ENCODE measurements at regions not wholly inside any gene's neighbourhood (a gene's known extent, or its start where the extent isn't known, plus 50 kb on each side); places are given as distances from the start of the nearest gene placed in this dataset.

DNA sequence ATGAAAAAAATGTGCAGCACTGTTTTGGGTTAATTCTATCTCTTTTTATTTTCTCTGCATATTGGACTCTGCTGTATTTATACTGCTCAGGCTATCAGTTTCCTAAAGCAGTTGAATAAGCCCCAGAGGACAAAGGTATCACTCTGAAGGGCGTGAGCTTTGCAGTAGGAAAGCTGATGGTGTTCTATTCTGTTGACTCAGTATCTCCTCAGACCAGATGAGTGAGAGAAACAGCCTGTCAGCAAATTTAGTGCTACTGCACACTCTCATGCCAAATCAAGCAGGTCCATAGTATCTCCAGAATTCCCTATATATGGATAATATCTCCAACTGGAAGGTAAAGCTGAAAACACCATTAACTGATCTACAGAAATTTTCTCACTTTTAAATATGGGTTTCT is 132.3 kb upstream of the UGT8 start:
- CTCF ChIA-PET, result no interaction called here
- Mint-ChIP-seq H3K27me3 (ENCODE audit: low read depth) (no peaks in the 10 kb centered on the region), H3K4me1 (peaks cover 14% of the 10 kb centered on the region), H3K36me3 (no peaks in the 10 kb centered on the region), H3K4me3 (no peak overlapping the region), H3K27ac (no peak overlapping the region), H3K9me3 (no peaks in the 10 kb centered on the region)
- DNase-seq (ENCODE audit: low spot score) (no peak), ATAC-seq (no peak)
- POLR2A ChIA-PET, result no interaction called here
- TF ChIP-seq PRRX2 (CRISPR knock-in tag; IDR thresholded peaks at IDR 0.05) (no peak), GABPB1 (CRISPR knock-in tag; IDR thresholded peaks at IDR 0.05) (no peak), HMGA2 (CRISPR knock-in tag; IDR thresholded peaks at IDR 0.05) (no peak), NFE2L1 (CRISPR knock-in tag; IDR thresholded peaks at IDR 0.05) (no peak), JUN (CRISPR knock-in tag; IDR thresholded peaks at IDR 0.05) (no peak)
- TF ChIP-seq, protein P1, sequence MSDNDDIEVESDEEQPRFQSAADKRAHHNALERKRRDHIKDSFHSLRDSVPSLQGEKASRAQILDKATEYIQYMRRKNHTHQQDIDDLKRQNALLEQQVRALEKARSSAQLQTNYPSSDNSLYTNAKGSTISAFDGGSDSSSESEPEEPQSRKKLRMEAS (CRISPR knock-in tag; IDR thresholded peaks at IDR 0.05), result no peak
- TF ChIP-seq, protein P2, sequence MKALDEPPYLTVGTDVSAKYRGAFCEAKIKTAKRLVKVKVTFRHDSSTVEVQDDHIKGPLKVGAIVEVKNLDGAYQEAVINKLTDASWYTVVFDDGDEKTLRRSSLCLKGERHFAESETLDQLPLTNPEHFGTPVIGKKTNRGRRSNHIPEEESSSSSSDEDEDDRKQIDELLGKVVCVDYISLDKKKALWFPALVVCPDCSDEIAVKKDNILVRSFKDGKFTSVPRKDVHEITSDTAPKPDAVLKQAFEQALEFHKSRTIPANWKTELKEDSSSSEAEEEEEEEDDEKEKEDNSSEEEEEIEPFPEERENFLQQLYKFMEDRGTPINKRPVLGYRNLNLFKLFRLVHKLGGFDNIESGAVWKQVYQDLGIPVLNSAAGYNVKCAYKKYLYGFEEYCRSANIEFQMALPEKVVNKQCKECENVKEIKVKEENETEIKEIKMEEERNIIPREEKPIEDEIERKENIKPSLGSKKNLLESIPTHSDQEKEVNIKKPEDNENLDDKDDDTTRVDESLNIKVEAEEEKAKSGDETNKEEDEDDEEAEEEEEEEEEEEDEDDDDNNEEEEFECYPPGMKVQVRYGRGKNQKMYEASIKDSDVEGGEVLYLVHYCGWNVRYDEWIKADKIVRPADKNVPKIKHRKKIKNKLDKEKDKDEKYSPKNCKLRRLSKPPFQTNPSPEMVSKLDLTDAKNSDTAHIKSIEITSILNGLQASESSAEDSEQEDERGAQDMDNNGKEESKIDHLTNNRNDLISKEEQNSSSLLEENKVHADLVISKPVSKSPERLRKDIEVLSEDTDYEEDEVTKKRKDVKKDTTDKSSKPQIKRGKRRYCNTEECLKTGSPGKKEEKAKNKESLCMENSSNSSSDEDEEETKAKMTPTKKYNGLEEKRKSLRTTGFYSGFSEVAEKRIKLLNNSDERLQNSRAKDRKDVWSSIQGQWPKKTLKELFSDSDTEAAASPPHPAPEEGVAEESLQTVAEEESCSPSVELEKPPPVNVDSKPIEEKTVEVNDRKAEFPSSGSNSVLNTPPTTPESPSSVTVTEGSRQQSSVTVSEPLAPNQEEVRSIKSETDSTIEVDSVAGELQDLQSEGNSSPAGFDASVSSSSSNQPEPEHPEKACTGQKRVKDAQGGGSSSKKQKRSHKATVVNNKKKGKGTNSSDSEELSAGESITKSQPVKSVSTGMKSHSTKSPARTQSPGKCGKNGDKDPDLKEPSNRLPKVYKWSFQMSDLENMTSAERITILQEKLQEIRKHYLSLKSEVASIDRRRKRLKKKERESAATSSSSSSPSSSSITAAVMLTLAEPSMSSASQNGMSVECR (CRISPR knock-in tag; IDR thresholded peaks at IDR 0.05; ENCODE audit: borderline replicate concordance), result no peak
- TF ChIP-seq, protein P3, sequence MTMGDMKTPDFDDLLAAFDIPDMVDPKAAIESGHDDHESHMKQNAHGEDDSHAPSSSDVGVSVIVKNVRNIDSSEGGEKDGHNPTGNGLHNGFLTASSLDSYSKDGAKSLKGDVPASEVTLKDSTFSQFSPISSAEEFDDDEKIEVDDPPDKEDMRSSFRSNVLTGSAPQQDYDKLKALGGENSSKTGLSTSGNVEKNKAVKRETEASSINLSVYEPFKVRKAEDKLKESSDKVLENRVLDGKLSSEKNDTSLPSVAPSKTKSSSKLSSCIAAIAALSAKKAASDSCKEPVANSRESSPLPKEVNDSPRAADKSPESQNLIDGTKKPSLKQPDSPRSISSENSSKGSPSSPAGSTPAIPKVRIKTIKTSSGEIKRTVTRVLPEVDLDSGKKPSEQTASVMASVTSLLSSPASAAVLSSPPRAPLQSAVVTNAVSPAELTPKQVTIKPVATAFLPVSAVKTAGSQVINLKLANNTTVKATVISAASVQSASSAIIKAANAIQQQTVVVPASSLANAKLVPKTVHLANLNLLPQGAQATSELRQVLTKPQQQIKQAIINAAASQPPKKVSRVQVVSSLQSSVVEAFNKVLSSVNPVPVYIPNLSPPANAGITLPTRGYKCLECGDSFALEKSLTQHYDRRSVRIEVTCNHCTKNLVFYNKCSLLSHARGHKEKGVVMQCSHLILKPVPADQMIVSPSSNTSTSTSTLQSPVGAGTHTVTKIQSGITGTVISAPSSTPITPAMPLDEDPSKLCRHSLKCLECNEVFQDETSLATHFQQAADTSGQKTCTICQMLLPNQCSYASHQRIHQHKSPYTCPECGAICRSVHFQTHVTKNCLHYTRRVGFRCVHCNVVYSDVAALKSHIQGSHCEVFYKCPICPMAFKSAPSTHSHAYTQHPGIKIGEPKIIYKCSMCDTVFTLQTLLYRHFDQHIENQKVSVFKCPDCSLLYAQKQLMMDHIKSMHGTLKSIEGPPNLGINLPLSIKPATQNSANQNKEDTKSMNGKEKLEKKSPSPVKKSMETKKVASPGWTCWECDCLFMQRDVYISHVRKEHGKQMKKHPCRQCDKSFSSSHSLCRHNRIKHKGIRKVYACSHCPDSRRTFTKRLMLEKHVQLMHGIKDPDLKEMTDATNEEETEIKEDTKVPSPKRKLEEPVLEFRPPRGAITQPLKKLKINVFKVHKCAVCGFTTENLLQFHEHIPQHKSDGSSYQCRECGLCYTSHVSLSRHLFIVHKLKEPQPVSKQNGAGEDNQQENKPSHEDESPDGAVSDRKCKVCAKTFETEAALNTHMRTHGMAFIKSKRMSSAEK (CRISPR knock-in tag; IDR thresholded peaks at IDR 0.05; ENCODE audit: borderline replicate concordance), result no peak
- TF ChIP-seq, protein P4, sequence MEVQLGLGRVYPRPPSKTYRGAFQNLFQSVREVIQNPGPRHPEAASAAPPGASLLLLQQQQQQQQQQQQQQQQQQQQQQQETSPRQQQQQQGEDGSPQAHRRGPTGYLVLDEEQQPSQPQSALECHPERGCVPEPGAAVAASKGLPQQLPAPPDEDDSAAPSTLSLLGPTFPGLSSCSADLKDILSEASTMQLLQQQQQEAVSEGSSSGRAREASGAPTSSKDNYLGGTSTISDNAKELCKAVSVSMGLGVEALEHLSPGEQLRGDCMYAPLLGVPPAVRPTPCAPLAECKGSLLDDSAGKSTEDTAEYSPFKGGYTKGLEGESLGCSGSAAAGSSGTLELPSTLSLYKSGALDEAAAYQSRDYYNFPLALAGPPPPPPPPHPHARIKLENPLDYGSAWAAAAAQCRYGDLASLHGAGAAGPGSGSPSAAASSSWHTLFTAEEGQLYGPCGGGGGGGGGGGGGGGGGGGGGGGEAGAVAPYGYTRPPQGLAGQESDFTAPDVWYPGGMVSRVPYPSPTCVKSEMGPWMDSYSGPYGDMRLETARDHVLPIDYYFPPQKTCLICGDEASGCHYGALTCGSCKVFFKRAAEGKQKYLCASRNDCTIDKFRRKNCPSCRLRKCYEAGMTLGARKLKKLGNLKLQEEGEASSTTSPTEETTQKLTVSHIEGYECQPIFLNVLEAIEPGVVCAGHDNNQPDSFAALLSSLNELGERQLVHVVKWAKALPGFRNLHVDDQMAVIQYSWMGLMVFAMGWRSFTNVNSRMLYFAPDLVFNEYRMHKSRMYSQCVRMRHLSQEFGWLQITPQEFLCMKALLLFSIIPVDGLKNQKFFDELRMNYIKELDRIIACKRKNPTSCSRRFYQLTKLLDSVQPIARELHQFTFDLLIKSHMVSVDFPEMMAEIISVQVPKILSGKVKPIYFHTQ (CRISPR knock-in tag; IDR thresholded peaks at IDR 0.05), result no peak
- TF ChIP-seq, protein P5, sequence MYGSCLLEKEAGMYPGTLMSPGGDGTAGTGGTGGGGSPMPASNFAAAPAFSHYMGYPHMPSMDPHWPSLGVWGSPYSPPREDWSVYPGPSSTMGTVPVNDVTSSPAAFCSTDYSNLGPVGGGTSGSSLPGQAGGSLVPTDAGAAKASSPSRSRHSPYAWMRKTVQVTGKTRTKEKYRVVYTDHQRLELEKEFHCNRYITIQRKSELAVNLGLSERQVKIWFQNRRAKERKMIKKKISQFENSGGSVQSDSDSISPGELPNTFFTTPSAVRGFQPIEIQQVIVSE (CRISPR knock-in tag; IDR thresholded peaks at IDR 0.05; ENCODE audit: borderline replicate concordance), result no peak
- TF ChIP-seq, protein P6, sequence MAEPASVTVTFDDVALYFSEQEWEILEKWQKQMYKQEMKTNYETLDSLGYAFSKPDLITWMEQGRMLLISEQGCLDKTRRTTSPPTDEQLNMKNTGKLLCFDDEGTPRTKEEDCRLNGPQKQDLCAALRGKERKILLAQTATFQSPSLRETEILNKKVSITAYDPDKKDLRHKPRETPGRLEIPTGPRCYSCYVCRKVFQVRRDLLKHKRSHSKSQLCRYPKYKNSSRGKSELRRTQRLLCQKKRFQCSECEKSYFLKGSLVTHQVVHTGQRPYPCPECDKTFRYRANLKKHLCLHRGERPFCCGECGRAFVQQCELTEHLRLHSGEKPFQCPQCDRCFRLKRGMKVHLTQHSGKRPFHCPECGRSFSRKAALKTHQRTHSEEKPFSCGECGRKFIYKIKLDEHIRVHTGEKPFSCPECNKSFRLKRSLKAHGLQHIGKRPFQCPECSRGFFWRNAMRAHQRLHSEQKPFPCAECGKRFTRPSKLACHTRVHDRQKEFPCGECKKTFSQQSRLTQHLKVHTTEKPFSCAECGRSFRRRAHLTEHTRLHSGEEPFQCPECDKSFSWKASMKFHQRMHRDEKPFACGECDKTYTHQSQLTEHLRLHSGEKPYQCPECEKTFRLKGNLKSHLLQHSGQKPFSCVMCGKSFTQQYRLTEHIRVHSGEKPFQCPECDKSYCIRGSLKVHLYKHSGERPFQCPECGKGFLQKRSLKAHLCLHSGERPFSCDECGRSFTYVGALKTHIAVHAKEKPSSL (CRISPR knock-in tag; conservative IDR thresholded peaks at IDR 0.05), result no peak
- TF ChIP-seq, protein P7, sequence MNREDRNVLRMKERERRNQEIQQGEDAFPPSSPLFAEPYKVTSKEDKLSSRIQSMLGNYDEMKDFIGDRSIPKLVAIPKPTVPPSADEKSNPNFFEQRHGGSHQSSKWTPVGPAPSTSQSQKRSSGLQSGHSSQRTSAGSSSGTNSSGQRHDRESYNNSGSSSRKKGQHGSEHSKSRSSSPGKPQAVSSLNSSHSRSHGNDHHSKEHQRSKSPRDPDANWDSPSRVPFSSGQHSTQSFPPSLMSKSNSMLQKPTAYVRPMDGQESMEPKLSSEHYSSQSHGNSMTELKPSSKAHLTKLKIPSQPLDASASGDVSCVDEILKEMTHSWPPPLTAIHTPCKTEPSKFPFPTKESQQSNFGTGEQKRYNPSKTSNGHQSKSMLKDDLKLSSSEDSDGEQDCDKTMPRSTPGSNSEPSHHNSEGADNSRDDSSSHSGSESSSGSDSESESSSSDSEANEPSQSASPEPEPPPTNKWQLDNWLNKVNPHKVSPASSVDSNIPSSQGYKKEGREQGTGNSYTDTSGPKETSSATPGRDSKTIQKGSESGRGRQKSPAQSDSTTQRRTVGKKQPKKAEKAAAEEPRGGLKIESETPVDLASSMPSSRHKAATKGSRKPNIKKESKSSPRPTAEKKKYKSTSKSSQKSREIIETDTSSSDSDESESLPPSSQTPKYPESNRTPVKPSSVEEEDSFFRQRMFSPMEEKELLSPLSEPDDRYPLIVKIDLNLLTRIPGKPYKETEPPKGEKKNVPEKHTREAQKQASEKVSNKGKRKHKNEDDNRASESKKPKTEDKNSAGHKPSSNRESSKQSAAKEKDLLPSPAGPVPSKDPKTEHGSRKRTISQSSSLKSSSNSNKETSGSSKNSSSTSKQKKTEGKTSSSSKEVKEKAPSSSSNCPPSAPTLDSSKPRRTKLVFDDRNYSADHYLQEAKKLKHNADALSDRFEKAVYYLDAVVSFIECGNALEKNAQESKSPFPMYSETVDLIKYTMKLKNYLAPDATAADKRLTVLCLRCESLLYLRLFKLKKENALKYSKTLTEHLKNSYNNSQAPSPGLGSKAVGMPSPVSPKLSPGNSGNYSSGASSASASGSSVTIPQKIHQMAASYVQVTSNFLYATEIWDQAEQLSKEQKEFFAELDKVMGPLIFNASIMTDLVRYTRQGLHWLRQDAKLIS (CRISPR knock-in tag; IDR thresholded peaks at IDR 0.05; ENCODE audit: borderline replicate concordance), result no peak
- TF ChIP-seq, protein P8, sequence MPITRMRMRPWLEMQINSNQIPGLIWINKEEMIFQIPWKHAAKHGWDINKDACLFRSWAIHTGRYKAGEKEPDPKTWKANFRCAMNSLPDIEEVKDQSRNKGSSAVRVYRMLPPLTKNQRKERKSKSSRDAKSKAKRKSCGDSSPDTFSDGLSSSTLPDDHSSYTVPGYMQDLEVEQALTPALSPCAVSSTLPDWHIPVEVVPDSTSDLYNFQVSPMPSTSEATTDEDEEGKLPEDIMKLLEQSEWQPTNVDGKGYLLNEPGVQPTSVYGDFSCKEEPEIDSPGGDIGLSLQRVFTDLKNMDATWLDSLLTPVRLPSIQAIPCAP (CRISPR knock-in tag; IDR thresholded peaks at IDR 0.05), result no peak

All from WTC11 (cell line).